Stimulated activated CD4-positive, alpha-beta T cell treated with anti-CD3 and anti-CD28 coated beads, Interleukin-4, amount 100 ng/mL, for 1 hour (primary cell): ENCODE measurements at regions not wholly inside any gene's neighbourhood (a gene's known extent, or its start where the extent isn't known, plus 50 kb on each side); places are given as distances from the start of the nearest gene placed in this dataset.
"Not testable (repeated sequence)": the region's sequence is repeated elsewhere in the genome, so short reads cannot be mapped to it uniquely, and the experiment has no call there.

Source experiments
- DNase-seq: peaks from one replicate; pipeline ENCODE4 v3.0.0-alpha.2; 2020

DNA sequence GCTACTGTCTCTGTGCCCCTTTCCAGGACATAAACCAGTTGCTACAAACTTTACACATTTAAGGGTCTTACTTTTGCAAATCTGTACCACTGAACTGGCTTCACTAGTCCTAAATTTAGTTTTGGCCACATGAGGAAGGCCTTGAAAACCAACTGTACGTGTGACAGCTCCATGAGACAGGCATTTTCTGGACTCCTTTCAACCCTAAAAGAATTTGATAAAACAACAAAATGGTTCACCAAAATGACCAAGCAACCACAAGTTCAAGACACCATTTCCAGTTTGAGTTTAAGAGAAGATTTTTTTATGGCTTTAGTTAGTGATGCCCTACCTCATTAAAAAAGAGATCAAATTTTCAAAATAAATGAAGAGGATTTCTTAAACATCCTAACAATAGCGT, 246.4 kb downstream of the ZNF674 start:
- no peak for DNase-seq

- no peak for DNase-seq
Measured at GRCh38 chrX:46295963-46296362, 249.3 kb downstream of the ZNF674 start.

GRCh38 chrX:46294234-46294633, 251.0 kb downstream of the ZNF674 start:
- DNase-seq: no peak

GRCh38 chrX:46279925-46280313, 265.3 kb downstream of the ZNF674 start:
- no peak for DNase-seq

GRCh38 chrX:46279214-46279924, 265.9 kb downstream of the ZNF674 start:
- DNase-seq: no peak

- no peak for DNase-seq
Measured at GRCh38 chrX:46278572-46278971, 266.6 kb downstream of the ZNF674 start.

GRCh38 chrX:46268412-46268811, 276.8 kb downstream of the ZNF674 start:
- no peak for DNase-seq

GRCh38 chrX:46263494-46263893, 281.7 kb downstream of the ZNF674 start:
- no peak for DNase-seq

DNA sequence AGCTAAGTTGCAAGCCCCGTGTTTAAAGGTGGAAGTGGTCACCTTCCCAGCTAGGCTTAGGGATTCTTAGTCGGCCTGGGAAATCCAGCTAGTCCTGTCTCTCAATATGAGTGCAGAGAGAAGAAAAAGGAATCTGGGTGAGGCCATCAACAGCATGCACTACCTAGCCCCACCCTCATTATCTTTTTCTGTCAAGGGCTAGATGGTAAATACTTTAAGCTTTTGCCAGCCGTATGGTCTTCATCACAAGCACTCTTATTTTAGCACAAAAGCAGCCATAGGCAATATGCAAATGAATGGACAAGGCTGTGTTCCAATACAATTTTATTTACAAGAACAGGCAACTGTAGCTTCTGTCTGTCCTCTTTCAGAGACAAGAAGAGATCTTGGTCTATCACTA, 282.9 kb downstream of the ZNF674 start:
- DNase-seq: no peak

DNA sequence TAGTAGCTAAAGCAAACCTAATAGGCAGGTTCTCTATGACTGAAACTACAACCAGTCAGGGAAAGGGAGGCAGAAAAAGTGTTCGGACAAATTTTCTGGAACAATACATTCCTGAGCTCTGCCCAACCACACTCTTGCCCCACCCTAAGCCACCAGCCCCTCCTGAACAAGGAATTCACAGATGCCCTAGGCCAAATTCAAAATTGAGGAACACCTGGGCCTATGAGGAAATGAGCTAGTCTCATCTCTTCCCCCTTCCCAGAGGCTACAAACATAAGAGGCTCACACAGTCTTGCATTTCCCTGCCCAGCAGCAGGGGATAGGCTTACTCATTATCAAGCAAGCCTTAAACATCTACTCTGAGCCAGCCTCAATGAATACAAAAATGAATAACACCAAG, 284.7 kb downstream of the ZNF674 start:
- DNase-seq: no peak

- no peak for DNase-seq
Measured at GRCh38 chrX:46258356-46258755, 286.9 kb downstream of the ZNF674 start.

- DNase-seq: no peak
Measured at GRCh38 chrX:46257451-46257879, 287.8 kb downstream of the ZNF674 start.

DNA sequence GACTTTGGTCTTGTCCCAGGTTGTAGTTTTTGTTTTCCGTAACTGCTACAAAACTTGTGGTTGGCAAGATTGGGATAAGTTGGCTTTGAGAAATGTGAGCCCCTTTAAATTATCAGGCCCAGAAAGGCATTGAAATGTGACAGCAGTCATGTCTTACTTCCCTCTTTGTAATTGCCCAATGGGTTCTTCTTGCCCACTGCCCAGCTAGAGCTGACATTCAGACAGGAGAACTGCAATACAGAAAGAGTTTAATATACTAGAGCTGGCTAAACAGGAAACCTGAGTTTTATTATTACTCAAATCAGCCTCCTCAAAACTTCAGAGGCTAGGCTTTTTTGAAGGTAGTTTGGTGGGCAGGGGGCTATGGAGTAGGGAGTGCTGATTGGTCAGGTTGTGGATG, 288.3 kb downstream of the ZNF674 start:
- DNase-seq: no peak

GRCh38 chrX:46255046-46255445, 290.2 kb downstream of the ZNF674 start:
- no peak for DNase-seq

DNA sequence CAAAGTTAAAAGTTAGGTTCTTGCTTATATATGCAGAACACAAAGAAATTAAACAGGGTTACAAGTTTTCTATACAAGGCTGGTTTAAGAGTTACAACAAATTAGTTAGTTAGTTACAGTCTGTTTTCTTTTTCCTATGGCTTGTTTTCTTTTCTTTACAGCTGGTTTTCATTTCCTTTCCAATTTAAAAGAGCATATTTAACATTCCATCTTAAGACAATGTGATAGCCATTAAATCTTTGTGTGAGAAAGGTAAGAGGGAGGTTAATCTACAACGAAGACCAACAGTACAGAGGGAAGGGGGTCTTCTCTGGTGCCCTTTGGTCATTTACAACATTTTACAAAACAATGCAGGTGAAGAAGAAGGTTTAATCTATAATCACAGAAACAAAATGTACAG, 290.6 kb downstream of the ZNF674 start:
- DNase-seq: no peak

DNA sequence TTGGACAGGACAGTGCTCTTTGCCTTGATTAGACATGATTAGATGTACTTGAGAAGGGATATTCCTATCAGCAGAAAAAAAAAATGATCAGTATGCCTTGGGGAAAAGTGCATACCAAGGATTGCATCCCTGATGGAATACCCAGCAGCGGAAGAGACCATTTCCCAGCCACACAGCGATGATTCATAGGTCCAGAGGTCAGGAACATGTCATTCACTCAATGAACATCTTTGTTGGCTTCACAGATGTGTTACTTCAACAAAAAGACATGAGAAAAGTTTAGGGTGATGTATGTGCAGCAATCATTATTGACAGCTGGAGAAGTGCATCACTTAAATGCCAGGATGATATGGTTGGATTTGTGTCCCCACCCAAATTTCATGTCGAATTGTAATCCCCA, 293.5 kb downstream of the ZNF674 start:
- no peak for DNase-seq

DNA sequence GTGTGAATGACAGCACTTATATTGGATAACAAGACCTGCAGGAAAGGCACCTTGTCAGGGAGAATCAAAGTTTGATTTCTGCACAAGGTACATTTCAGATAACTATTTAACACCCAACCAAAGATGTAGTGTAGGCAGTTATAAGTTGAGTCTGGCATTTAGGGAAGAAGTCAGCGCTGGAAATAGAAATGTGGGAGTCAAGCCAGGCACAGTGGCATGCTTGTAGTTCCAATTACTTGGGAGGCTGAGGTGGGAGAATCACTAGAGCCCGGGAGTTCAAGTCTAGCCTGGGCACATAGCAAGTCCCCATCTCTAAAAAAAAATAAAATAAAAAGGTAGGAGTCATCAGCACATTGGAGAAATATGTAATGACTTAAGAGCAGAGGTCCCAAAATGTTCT, 295.1 kb downstream of the ZNF674 start:
- DNase-seq: no peak

- no peak for DNase-seq
Measured at GRCh38 chrX:46247456-46247855, 297.8 kb downstream of the ZNF674 start.

GRCh38 chrX:46244451-46244850, 300.8 kb downstream of the ZNF674 start:
- no peak for DNase-seq

DNA sequence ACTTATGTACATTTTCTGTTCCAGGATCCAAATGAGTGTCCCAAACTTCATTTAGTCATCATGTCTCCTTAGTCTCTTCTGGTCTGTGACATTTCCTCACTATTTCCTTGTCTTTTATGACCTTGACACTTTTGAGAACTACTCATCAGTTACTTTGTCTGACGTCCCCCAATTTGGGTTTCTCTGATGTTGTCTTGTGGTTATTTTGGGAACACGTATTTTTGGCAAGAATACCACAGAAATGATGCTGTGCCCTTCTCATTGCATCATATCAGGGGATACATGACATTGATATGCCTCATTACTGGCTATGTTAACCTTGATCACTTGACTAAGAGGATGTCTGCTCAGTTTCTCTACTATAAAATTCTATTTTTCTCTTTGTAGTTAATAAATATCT, 308.8 kb downstream of the ZNF674 start:
- no peak for DNase-seq

- no peak for DNase-seq
Measured at GRCh38 chrX:46235778-46236177, 309.4 kb downstream of the ZNF674 start.

- DNase-seq: no peak
Measured at GRCh38 chrX:46234775-46235174, 310.4 kb downstream of the ZNF674 start.

- no peak for DNase-seq
Measured at GRCh38 chrX:46228389-46228788, 316.8 kb downstream of the ZNF674 start.

DNA sequence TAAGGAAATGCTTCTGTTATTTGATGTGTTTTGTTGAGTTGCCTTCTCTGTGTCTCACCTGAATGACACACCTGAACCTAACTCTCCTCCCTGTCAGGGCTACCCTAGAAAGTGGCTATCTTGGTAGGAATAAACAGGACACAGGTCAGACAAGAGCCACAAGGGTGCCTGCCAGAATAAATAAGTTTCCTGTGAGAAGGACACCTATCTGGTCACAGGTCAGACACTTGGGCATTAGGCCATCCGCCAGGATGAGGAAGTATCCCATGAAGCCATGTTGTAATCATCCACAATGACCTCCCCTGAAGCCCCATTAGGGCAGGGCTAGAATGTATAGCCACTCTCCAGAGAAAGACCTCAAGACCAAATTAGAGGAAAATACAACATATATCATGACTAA, 318.8 kb downstream of the ZNF674 start:
- no peak for DNase-seq

GRCh38 chrX:46223499-46223898, 321.7 kb downstream of the ZNF674 start:
- not testable (repeated sequence) for DNase-seq
